ENCODE measurements at regions not wholly inside any gene's neighbourhood (a gene's known extent, or its start where the extent isn't known, plus 50 kb on each side); places are given as distances from the start of the nearest gene placed in this dataset.

GRCh38 chr1:4565166-4565565, 89.2 kb upstream of the AJAP1 start:
- Histone ChIP-seq H4K20me1 (replicated peaks; ENCODE audit: control insufficient read depth, extremely low read depth, insufficient read depth, low read length) (no peaks in the 10 kb centered on the region), H3K36me3 (ENCODE audit: control insufficient read depth in 2 of 2, extremely low read depth in 1 of 2, insufficient read depth in 2 of 2, low read length in 2 of 2) (no peaks in the 10 kb centered on the region), H3K4me1 (ENCODE audit: control insufficient read depth, extremely low read depth, insufficient read depth, low read length) (no peaks in the 10 kb centered on the region), H2AFZ (ENCODE audit: low read depth, low read length) (no peak overlapping the region), H3K9me1 (replicated peaks; ENCODE audit: control insufficient read depth, extremely low read depth, insufficient read depth, low read length) (no peaks in the 10 kb centered on the region), H3K27me3 (ENCODE audit: control insufficient read depth in 2 of 2, insufficient read depth in 2 of 2, low read length in 2 of 2) (no peaks in the 10 kb centered on the region), H3K4me2 (ENCODE audit: insufficient read depth, low read length) (no peak overlapping the region), H3K27ac (ENCODE audit: insufficient read depth, low read depth, low read length) (no peak overlapping the region), H3K79me2 (ENCODE audit: control insufficient read depth, insufficient read depth, low read length) (no peaks in the 10 kb centered on the region), H3K4me3 (replicated peaks in 1 of 3; ENCODE audit: insufficient read depth in 1 of 3, low read depth in 1 of 3, low read length in 3 of 3) (no peak overlapping the region), H3K9me3 (replicated peaks; ENCODE audit: control insufficient read depth, insufficient read depth, low read length) (peaks cover 6% of the 10 kb centered on the region), H3K9ac (replicated peaks; ENCODE audit: extremely low read depth, insufficient read depth, low read length) (no peak overlapping the region)
- POLR2A ChIA-PET, result no interaction called here
- DNase-seq (ENCODE audit: low read depth, low spot score) (no peak), FAIRE-seq (no peak)
- dilution Hi-C loops (cut with MboI; ENCODE audit: extremely low pct_ligation_motif_present, low sequenced_read_pairs) (no loop called here), intact Hi-C loops (cut with micrococcal nuclease) (no loop called here)
- CTCF ChIA-PET, result no interaction called here
- TF ChIP-seq JUN (IDR thresholded peaks at IDR 0.05; ENCODE audit: borderline replicate concordance, insufficient read depth, insufficient read length, low read depth) (no peak), MAX (IDR thresholded peaks at IDR 0.05; ENCODE audit: insufficient read depth, insufficient read length) (no peak), MYC (IDR thresholded peaks at IDR 0.05; ENCODE audit: low read depth, low read length) (no peak), EZH2 (IDR thresholded peaks at IDR 0.05; ENCODE audit: borderline replicate concordance, low read depth, low read length, severe bottlenecking) (no peak), CTCF (IDR thresholded peaks at IDR 0.05; ENCODE audit: extremely low read depth in 1 of 2, insufficient read depth in 1 of 2, low read depth in 1 of 2, low read length in 2 of 2) (no peak), FOS (IDR thresholded peaks at IDR 0.05; ENCODE audit: borderline replicate concordance, insufficient read depth, low read length) (no peak), GATA2 (IDR thresholded peaks at IDR 0.05; ENCODE audit: insufficient read depth, insufficient read length, low read depth, low read length) (no peak), POLR2AphosphoS5 (IDR thresholded peaks at IDR 0.05; ENCODE audit: insufficient read depth, low read depth, low read length) (no peak), POLR2A (IDR thresholded peaks at IDR 0.05; ENCODE audit: low read depth, low read length) (no peak)
- BruUV-seq (replicated peaks), result no TSS peak
